H1 (cell line): ENCODE measurements at regions not wholly inside any gene's neighbourhood (a gene's known extent, or its start where the extent isn't known, plus 50 kb on each side); places are given as distances from the start of the nearest gene placed in this dataset.

Experiments
- CTCF ChIA-PET: fragments of 300-600 bp; sonication (Branson Sonifier 250); formaldehyde crosslinking; loops from one replicate; lab custom pipeline; 2021; ENCODE audit not compliant: partially characterized antibody; lab: Charles Lee
- POLR2A ChIA-PET: fragments of 300-600 bp; sonication (Branson Sonifier 250); formaldehyde crosslinking; loops from one replicate; lab custom pipeline; 2021; ENCODE audit warnings: inconsistent platforms; ENCODE audit not compliant: partially characterized antibody; lab: Charles Lee
- DNase-seq, 2 experiments: peaks; one replicate each; pipeline versions ENCODE4 v3.0.0 to v3.0.0-alpha.2; 2010 to 2022; ENCODE audit warnings: low spot score in 2 of 2, low read depth in 1 of 2, mixed read lengths in 1 of 2
- FAIRE-seq: peaks from 2 replicates; lab custom pipeline; 2011; peaks lifted over from hg19 to GRCh38; lab: Jason Lieb, UNC
- H2AFZ ChIP-seq: 2 replicates; pipeline ENCODE4 v1.8.1; 2012; ENCODE audit warnings: low read length, inconsistent platforms
- H2AK5ac ChIP-seq: 2 replicates; pipeline ENCODE4 v1.6.1; 2013; ENCODE audit warnings: low read depth, low read length
- H2BK120ac ChIP-seq: replicated peaks from 2 replicates; pipeline ENCODE3; 2013; ENCODE audit warnings: low read depth, low read length, inconsistent platforms
- H2BK12ac ChIP-seq: 2 replicates; pipeline ENCODE4 v1.6.1; 2013; ENCODE audit warnings: low read depth, low read length
- H2BK15ac ChIP-seq: 2 replicates; pipeline ENCODE4 v1.6.1; 2013; ENCODE audit warnings: low read length
- H2BK20ac ChIP-seq: 2 replicates; pipeline ENCODE4 v1.6.1; 2013; ENCODE audit warnings: low read length
- H2BK5ac ChIP-seq: 2 replicates; pipeline ENCODE4 v1.6.1; 2013; ENCODE audit warnings: low read depth, low read length
- H3K14ac ChIP-seq: 2 replicates; pipeline ENCODE4 v1.6.1; 2013; ENCODE audit warnings: inconsistent platforms; ENCODE audit not compliant: insufficient read length
- H3K18ac ChIP-seq: 2 replicates; pipeline ENCODE4 v1.6.1; 2013; ENCODE audit warnings: low read length; ENCODE audit errors: extremely low read depth
- H3K23ac ChIP-seq: 2 replicates; pipeline ENCODE4 v1.6.1; 2013; ENCODE audit warnings: inconsistent platforms; ENCODE audit not compliant: insufficient read length
- H3K23me2 ChIP-seq: 2 replicates; pipeline ENCODE4 v1.6.1; 2013; ENCODE audit warnings: low read depth, low read length
- H3K27ac ChIP-seq: 2 replicates; pipeline ENCODE4 v1.6.1; 2011; ENCODE audit warnings: low read depth, low read length, inconsistent platforms
- H3K27me3 ChIP-seq, 4 experiments: replicated peaks in 1 of 4; 1 replicate in 1 of 4; 2 replicates in 3 of 4; pipeline versions ENCODE4 v1.6.1 to v1.8.1; 2011 to 2013; ENCODE audit warnings: low read length in 3 of 4, mild to moderate bottlenecking in 3 of 4, inconsistent platforms in 2 of 4, mixed read lengths in 2 of 4, moderate library complexity in 1 of 4; ENCODE audit not compliant: control insufficient read depth in 3 of 4, insufficient read depth in 3 of 4; ENCODE audit errors: extremely low read depth in 1 of 4
- H3K36me3 ChIP-seq, 4 experiments: 2 replicates each; pipeline versions ENCODE4 v1.6.1 to v1.8.1; 2011 to 2013; ENCODE audit warnings: mild to moderate bottlenecking in 4 of 4, low read length in 3 of 4, moderate library complexity in 2 of 4, control low read depth in 1 of 4, inconsistent platforms in 1 of 4; ENCODE audit not compliant: insufficient read depth in 4 of 4, control insufficient read depth in 2 of 4
- H3K4ac ChIP-seq: replicated peaks from 2 replicates; pipeline ENCODE3; 2013; ENCODE audit warnings: low read length, low read depth, mixed read lengths, inconsistent platforms; ENCODE audit not compliant: insufficient read length
- H3K4me1 ChIP-seq, 4 experiments: replicated peaks in 1 of 4; 1 replicate in 1 of 4; 2 replicates in 3 of 4; pipeline versions ENCODE4 v1.6.1 to v1.8.1; 2011 to 2013; ENCODE audit warnings: low read length in 3 of 4, inconsistent platforms in 2 of 4, mixed read lengths in 1 of 4; ENCODE audit not compliant: insufficient read depth in 4 of 4, control insufficient read depth in 3 of 4
- H3K4me2 ChIP-seq, 2 experiments: 2 replicates each; pipeline versions ENCODE4 v1.6.1 to v1.8.1; 2011 to 2013; ENCODE audit warnings: low read depth in 2 of 2, low read length in 2 of 2, control low read depth in 1 of 2, inconsistent platforms in 1 of 2, mild to moderate bottlenecking in 1 of 2; ENCODE audit not compliant: insufficient read depth in 1 of 2
- H3K4me3 ChIP-seq, 4 experiments: fragments of 200-600, 300-600 bp in 1 of 4; sonication (generic), shearing (Covaris generic), sonication (Bioruptor Twin) in 1 of 4; 2 replicates each; pipeline versions ENCODE4 v1.5.1 to v1.8.1; 2011 to 2016; ENCODE audit warnings: low read length in 4 of 4, low read depth in 3 of 4, control low read depth in 2 of 4, inconsistent platforms in 2 of 4, mild to moderate bottlenecking in 2 of 4, mixed read lengths in 1 of 4, moderate library complexity in 1 of 4; ENCODE audit not compliant: insufficient read depth in 2 of 4; ENCODE audit errors: extremely low read depth in 1 of 4
- H3K56ac ChIP-seq: replicated peaks from 2 replicates; pipeline ENCODE3; 2013; ENCODE audit warnings: low read depth, mild to moderate bottlenecking, mixed read lengths, low read length, inconsistent platforms; ENCODE audit not compliant: insufficient read length
- H3K79me1 ChIP-seq: 2 replicates; pipeline ENCODE4 v1.6.1; 2013; ENCODE audit warnings: low read depth, low read length, control low read depth
- H3K79me2 ChIP-seq, 2 experiments: 2 replicates each; pipeline versions ENCODE4 v1.6.1 to v1.8.1; 2012 to 2013; ENCODE audit warnings: low read length in 2 of 2, mild to moderate bottlenecking in 2 of 2, inconsistent platforms in 1 of 2; ENCODE audit not compliant: insufficient read depth in 2 of 2, control insufficient read depth in 1 of 2
- H3K9ac ChIP-seq, 4 experiments: replicated peaks in 1 of 4; 1 replicate in 1 of 4; 2 replicates in 3 of 4; pipeline versions ENCODE4 v1.6.1 to v1.8.1; 2011 to 2013; ENCODE audit warnings: low read depth in 3 of 4, low read length in 3 of 4, control low read depth in 2 of 4, mild to moderate bottlenecking in 2 of 4, moderate library complexity in 2 of 4, inconsistent platforms in 1 of 4; ENCODE audit errors: extremely low read depth in 1 of 4
- H3K9me3 ChIP-seq, 2 experiments: 2 replicates each; pipeline versions ENCODE4 v1.6.1 to v1.8.1; 2012 to 2013; ENCODE audit warnings: mild to moderate bottlenecking in 2 of 2, moderate library complexity in 2 of 2, control low read depth in 1 of 2, inconsistent platforms in 1 of 2, low read depth in 1 of 2, low read length in 1 of 2, mixed read lengths in 1 of 2; ENCODE audit not compliant: insufficient read depth in 2 of 2
- H4K20me1 ChIP-seq, 2 experiments: replicated peaks in 1 of 2; 2 replicates each; pipeline versions ENCODE3 to v1.8.1; 2011 to 2013; ENCODE audit warnings: inconsistent platforms in 2 of 2, low read length in 2 of 2, mild to moderate bottlenecking in 1 of 2; ENCODE audit not compliant: insufficient read depth in 2 of 2, control insufficient read depth in 1 of 2
- H4K5ac ChIP-seq: 2 replicates; pipeline ENCODE4 v1.6.1; 2013; ENCODE audit warnings: low read length, low read depth, mixed read lengths, inconsistent platforms; ENCODE audit not compliant: insufficient read length
- H4K8ac ChIP-seq: 2 replicates; pipeline ENCODE4 v1.8.0; 2013; ENCODE audit warnings: mild to moderate bottlenecking, moderate library complexity, low read length, inconsistent platforms; ENCODE audit not compliant: insufficient read depth; ENCODE audit errors: extremely low read depth
- H4K91ac ChIP-seq: replicated peaks from 2 replicates; pipeline ENCODE3; 2013; ENCODE audit warnings: low read length, mixed read lengths, inconsistent platforms; ENCODE audit not compliant: insufficient read length
- CBX5 ChIP-seq: fragments of 300-800, 300-1000 bp; sonication (generic); IDR thresholded peaks from 2 replicates; pipeline ENCODE4 v1.7.1; 2016; ENCODE audit warnings: antibody characterized with exemption, low read length, low read depth
- HDAC6 ChIP-seq: IDR thresholded peaks from one replicate; pipeline ENCODE4 v1.7.1; 2012; ENCODE audit warnings: low read depth, mild to moderate bottlenecking, inconsistent platforms, low read length, moderate library complexity
- KDM1A ChIP-seq: fragments of 200-600, 300-600 bp; sonication (generic); IDR thresholded peaks from 2 replicates; pipeline ENCODE4 v1.7.1; 2016; ENCODE audit warnings: mild to moderate bottlenecking, low read length, borderline replicate concordance
- NANOG ChIP-seq: IDR thresholded peaks from 2 replicates; pipeline ENCODE4 v1.6.1; 2011; ENCODE audit warnings: low read length, low read depth, mild to moderate bottlenecking, inconsistent platforms; ENCODE audit not compliant: insufficient read depth, poor library complexity, severe bottlenecking
- SP2 ChIP-seq: IDR thresholded peaks from 2 replicates; pipeline ENCODE4 v1.6.1; 2012; ENCODE audit warnings: mild to moderate bottlenecking, low read length, inconsistent platforms
- SP4 ChIP-seq: IDR thresholded peaks from 2 replicates; pipeline ENCODE4 v1.6.1; 2012; ENCODE audit warnings: low read length, inconsistent platforms
- TEAD4 ChIP-seq: IDR thresholded peaks from 2 replicates; pipeline ENCODE4 v1.6.1; 2012; ENCODE audit warnings: low read depth, low read length, inconsistent platforms, mixed read lengths
- WGBS, 2 experiments: shearing (Covaris generic) in 1 of 2; methylation state at CpG; one replicate each; pipeline versions ENCODE4 v1.1.6 to v1.1.7; 2013 to 2015; ENCODE audit warnings: low lambda C conversion rate in 2 of 2, mixed read lengths in 2 of 2, inconsistent platforms in 1 of 2, low coverage in 1 of 2, missing lambda C conversion rate in 1 of 2; ENCODE audit not compliant: insufficient replicate concordance in 2 of 2, insufficient coverage in 1 of 2, insufficient read length in 1 of 2; ENCODE audit errors: extremely low coverage in 1 of 2, missing lambda C conversion rate in 1 of 2; 5-methylcytosine and 5-hydroxymethylcytosine counted together
- TF ChIP-seq, protein P1 (sequence below): IDR thresholded peaks from 2 replicates; pipeline ENCODE4 v1.6.1; 2011; ENCODE audit warnings: low read length, improper control_type of control experiment

DNA sequence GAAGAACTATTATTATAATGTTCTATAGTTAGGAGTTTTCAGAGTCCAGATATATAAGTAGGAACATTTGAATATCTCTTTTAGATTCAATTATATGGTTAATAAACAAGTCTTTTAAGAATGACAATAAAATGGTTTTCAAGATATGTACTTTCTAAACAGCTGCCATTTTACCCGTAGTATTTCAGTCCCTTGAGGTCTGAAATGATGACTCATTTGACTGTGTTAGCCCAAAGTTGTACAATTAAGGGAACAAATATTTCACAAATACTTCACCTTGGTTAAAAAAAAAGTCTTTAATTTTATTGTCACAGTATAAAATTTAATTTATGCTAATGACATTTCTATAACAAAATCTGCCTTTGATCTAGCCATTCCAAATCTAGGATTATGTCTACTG, 91.6 kb upstream of the TANK start:
- Histone ChIP-seq H4K5ac (no peak overlapping the region), H3K4me3 (no peak overlapping the region), H2BK120ac (no peak overlapping the region), H3K79me1 (no peaks in the 10 kb centered on the region), H3K14ac (no peak overlapping the region), H2AK5ac (no peak overlapping the region), H3K27me3 (no peaks in the 10 kb centered on the region), H3K56ac (no peak overlapping the region), H3K9ac (no peak overlapping the region), H3K23ac (no peak overlapping the region), H3K4me2 (no peak overlapping the region), H2BK20ac (no peak overlapping the region), H3K18ac (no peak overlapping the region), H2BK15ac (no peak overlapping the region), H3K9me3 (no peaks in the 10 kb centered on the region), H2BK12ac (no peak overlapping the region), H3K79me2 (no peaks in the 10 kb centered on the region), H4K8ac (no peak overlapping the region), H2AFZ (no peak overlapping the region), H4K20me1 (no peaks in the 10 kb centered on the region), H2BK5ac (no peak overlapping the region), H4K91ac (no peak overlapping the region), H3K23me2 (no peaks in the 10 kb centered on the region), H3K36me3 (no peaks in the 10 kb centered on the region), H3K27ac (no peak overlapping the region), H3K4me1 (no peaks in the 10 kb centered on the region), H3K4ac (no peak overlapping the region)
- FAIRE-seq (no peak), DNase-seq (no peak)
- no peak for TF ChIP-seq CBX5
- no peak for TF ChIP-seq TEAD4
- no peak for TF ChIP-seq NANOG
- TF ChIP-seq, protein P1, sequence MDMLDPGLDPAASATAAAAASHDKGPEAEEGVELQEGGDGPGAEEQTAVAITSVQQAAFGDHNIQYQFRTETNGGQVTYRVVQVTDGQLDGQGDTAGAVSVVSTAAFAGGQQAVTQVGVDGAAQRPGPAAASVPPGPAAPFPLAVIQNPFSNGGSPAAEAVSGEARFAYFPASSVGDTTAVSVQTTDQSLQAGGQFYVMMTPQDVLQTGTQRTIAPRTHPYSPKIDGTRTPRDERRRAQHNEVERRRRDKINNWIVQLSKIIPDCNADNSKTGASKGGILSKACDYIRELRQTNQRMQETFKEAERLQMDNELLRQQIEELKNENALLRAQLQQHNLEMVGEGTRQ, result no peak
- no peak for TF ChIP-seq SP4
- TF ChIP-seq HDAC6, result no peak
- no peak for TF ChIP-seq KDM1A
- TF ChIP-seq SP2, result no peak
- 93% methylated on average over 1 of the region's 1 CpG; no CpG with 5 or more reads in 1 of the 2 experiments for WGBS, 2 experiments
- ChIA-PET POLR2A (no interaction called here), CTCF (interaction anchor here (2.8 to 6.6 kb wide), 2 partner anchors 16 to 75 kb away, joined by 10 to 56 read pairs; no protein-coding TSS in a partner anchor)
